Skeletal muscle tissue (tissue), 3 donors: ENCODE measurements at regions not wholly inside any gene's neighbourhood (a gene's known extent, or its start where the extent isn't known, plus 50 kb on each side); places are given as distances from the start of the nearest gene placed in this dataset.

Experiments used
- H3K27ac ChIP-seq: one replicate; pipeline ENCODE4 v1.7.0; 2013; ENCODE audit warnings: mild to moderate bottlenecking, low read depth, low read length, inconsistent platforms
- H3K27me3 ChIP-seq, 3 donors: one replicate each; pipeline ENCODE4 v1.7.0; 2013; ENCODE audit warnings: low read length in 3 of 3; ENCODE audit not compliant: control insufficient read depth in 3 of 3, insufficient read depth in 3 of 3
- H3K36me3 ChIP-seq, 3 donors: one replicate each; pipeline ENCODE4 v1.7.0; 2013; ENCODE audit warnings: low read length in 3 of 3; ENCODE audit not compliant: control insufficient read depth in 3 of 3, insufficient read depth in 3 of 3
- H3K4me1 ChIP-seq, 3 donors: one replicate each; pipeline ENCODE4 v1.7.0; 2013; ENCODE audit warnings: low read length in 3 of 3, mild to moderate bottlenecking in 3 of 3; ENCODE audit not compliant: control insufficient read depth in 3 of 3, insufficient read depth in 3 of 3
- H3K4me3 ChIP-seq, 3 donors: one replicate each; pipeline ENCODE4 v1.7.0; 2013; ENCODE audit warnings: low read length in 3 of 3
- H3K9ac ChIP-seq, 3 donors: one replicate each; pipeline ENCODE4 v1.7.0; 2013; ENCODE audit warnings: low read length in 3 of 3, mild to moderate bottlenecking in 3 of 3, moderate library complexity in 2 of 3, low read depth in 1 of 3
- H3K9me3 ChIP-seq, 3 donors: one replicate each; pipeline ENCODE4 v1.7.0; 2013; ENCODE audit warnings: low read length in 3 of 3; ENCODE audit not compliant: control insufficient read depth in 3 of 3
- donor health status: Osteomylitis.

DNA sequence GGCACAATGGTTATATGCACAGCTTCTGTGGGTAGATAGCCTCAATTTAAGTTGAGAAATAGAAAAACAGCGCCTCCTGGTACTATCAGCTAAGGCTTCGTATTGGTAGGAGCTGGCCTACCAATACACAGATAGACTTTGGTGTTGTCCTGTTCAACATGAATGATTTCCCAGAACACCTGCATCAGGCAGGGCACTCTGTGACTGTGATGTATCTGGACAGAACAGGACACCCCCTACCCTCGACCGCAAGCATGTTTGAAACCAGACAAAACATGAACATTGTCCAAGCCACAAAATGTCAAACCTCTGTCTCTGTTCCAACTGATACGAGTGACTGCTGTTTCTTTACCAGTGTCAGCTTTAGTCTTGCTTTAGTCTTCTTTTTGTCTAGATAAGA, 144.9 kb downstream of the HAPSTR1 start:
- no peak overlapping the region for H3K9ac ChIP-seq
- no peaks in the 10 kb centered on the region for H3K36me3 ChIP-seq
- H3K27ac ChIP-seq = no peak overlapping the region
- H3K27me3 ChIP-seq = no peaks in the 10 kb centered on the region
- H3K4me3 ChIP-seq = no peak overlapping the region
- peaks cover 0 to 3% (median 0%) of the 10 kb centered on the region in 3 donors for H3K9me3 ChIP-seq
- no peaks in the 10 kb centered on the region for H3K4me1 ChIP-seq

DNA sequence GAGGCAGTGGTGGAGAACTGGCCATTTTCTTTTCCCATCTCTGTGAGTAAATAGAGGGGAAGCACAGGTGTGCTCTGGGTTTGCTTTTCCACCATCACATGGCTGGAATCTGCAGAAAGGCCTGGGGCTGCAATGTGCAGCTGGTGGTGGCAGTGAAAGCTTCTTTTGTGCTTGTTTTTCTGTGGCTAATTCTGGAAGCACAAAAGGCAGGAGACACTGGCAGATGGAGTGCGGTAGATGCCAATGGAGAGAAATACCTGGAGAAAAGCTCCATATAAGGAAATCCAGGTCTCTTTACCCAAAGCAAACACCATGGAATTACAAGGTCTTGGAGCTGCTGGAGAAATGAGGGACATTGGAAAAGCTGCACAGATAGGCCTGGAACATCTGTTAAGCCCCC, 146.9 kb downstream of the HAPSTR1 start:
- Histone ChIP-seq H3K4me3 (no peak overlapping the region), H3K9me3 (peaks cover 0 to 3% (median 0%) of the 10 kb centered on the region in 3 donors), H3K36me3 (no peaks in the 10 kb centered on the region), H3K9ac (no peak overlapping the region), H3K27me3 (no peaks in the 10 kb centered on the region), H3K27ac (no peak overlapping the region), H3K4me1 (no peaks in the 10 kb centered on the region)

- Histone ChIP-seq H3K27me3 (no peaks in the 10 kb centered on the region), H3K9ac (no peak overlapping the region), H3K4me1 (no peaks in the 10 kb centered on the region), H3K36me3 (no peaks in the 10 kb centered on the region), H3K4me3 (no peak overlapping the region), H3K9me3 (peaks cover 0 to 3% (median 0%) of the 10 kb centered on the region in 3 donors), H3K27ac (no peak overlapping the region)
Observed at GRCh38 chr16:9241177-9241576, 149.7 kb downstream of the HAPSTR1 start.

DNA sequence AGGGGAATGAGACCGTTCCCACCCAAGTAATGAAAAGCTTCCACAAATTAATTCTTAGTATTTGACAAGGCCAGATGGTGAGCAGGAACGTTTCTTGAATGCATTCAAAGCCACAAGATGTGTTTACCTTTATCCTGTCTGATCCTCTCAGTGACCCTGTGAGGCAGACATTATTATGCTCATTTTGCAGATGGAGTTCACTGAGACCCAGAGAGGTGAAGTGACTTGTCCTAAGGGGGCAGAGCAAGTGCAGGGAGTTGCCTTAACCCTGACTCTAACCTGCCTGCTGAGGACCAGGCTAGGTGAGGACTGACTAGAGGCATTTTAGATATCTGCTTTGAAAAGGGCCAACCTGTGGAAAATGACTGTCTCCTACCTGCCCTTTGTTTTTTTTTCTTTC, 156.7 kb downstream of the HAPSTR1 start:
- Histone ChIP-seq H3K9ac (no peak overlapping the region), H3K27ac (no peak overlapping the region), H3K36me3 (no peaks in the 10 kb centered on the region), H3K9me3 (no peaks in the 10 kb centered on the region), H3K27me3 (no peaks in the 10 kb centered on the region), H3K4me3 (no peak overlapping the region), H3K4me1 (no peaks in the 10 kb centered on the region)

DNA sequence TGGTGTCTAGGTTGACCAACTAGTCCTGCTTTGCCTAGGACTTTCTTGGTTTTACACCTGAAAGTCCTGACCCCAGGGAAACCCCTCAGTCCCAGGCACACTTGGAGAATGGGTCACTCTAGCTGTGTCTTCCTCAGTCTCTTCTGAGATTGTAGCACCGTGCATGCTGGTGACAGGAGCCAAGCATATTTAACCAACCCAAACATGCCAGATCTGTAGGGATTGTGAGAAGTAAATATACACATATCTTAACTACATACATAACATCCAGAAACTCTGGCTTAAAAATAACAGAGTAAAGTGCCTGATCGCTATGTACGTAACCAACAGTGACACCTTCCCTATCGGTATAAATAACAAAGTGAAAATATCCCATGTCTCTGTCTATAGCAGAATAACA, 158.1 kb downstream of the HAPSTR1 start:
- Histone ChIP-seq H3K36me3 (no peaks in the 10 kb centered on the region), H3K4me3 (no peak overlapping the region), H3K4me1 (no peaks in the 10 kb centered on the region), H3K9ac (no peak overlapping the region), H3K27ac (no peak overlapping the region), H3K9me3 (no peaks in the 10 kb centered on the region), H3K27me3 (no peaks in the 10 kb centered on the region)

GRCh38 chr16:9251026-9251425, 159.6 kb downstream of the HAPSTR1 start:
- Histone ChIP-seq H3K4me1 (no peaks in the 10 kb centered on the region), H3K27me3 (peaks cover 0 to 1% (median 0%) of the 10 kb centered on the region in 3 donors), H3K9ac (no peak overlapping the region), H3K36me3 (no peaks in the 10 kb centered on the region), H3K27ac (no peak overlapping the region), H3K4me3 (no peak overlapping the region), H3K9me3 (peaks cover 0 to 4% (median 0%) of the 10 kb centered on the region in 3 donors)

DNA sequence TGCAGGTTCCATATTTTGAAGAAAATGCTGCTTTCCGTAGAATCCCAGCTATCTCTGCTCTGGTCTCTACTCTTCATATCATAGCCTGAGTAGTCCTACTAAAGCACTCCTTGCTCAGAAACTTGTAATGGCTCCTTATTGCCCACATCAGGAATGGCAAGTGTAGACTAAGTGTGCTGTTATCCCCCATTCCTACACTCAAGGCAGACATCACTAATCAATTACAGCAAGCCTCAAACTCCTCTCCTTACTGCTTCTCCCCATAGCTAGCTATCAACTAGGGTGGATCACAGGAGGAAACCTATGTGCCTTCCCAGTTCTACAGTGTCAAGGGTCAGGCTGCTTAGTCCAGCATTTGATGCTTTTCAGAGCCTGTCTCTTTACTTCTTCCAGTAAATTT, 163.4 kb downstream of the HAPSTR1 start:
- Histone ChIP-seq H3K9ac (no peak overlapping the region), H3K27me3 (peaks cover 0 to 12% (median 0%) of the 10 kb centered on the region in 3 donors), H3K4me3 (no peak overlapping the region), H3K27ac (no peak overlapping the region), H3K4me1 (no peaks in the 10 kb centered on the region), H3K9me3 (peaks cover 0 to 4% (median 0%) of the 10 kb centered on the region in 3 donors), H3K36me3 (no peaks in the 10 kb centered on the region)

- Histone ChIP-seq H3K9me3 (peaks cover 0 to 4% (median 0%) of the 10 kb centered on the region in 3 donors), H3K4me3 (no peak overlapping the region)
Observed at GRCh38 chr16:9256196-9256595, 164.8 kb downstream of the HAPSTR1 start.

DNA sequence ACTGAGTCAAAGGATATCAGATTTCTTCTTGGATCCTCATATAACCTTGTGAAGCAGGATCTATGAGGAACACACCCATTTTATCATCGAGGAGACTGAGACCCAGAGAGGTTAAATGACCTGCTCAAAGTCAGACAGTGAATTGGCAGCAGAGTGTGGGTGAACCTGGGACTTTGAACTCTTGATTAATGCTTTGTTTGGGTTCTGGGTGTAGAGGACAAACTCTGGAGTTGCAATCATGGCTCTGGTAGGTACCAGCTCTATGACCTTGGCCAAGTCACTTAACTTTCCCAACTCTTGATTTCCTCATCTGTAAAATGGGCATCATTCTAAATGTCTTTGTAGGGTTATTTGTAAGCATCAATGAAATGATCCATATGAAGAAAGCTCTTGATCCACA, 166.4 kb downstream of the HAPSTR1 start:
- H3K27me3 ChIP-seq = peaks cover 0 to 12% (median 0%) of the 10 kb centered on the region in 3 donors
- H3K4me3 ChIP-seq = no peak overlapping the region
- H3K9ac ChIP-seq = no peak overlapping the region
- no peaks in the 10 kb centered on the region for H3K36me3 ChIP-seq
- peaks cover 0 to 6% (median 3%) of the 10 kb centered on the region in 3 donors for H3K4me1 ChIP-seq
- H3K27ac ChIP-seq = no peak overlapping the region
- H3K9me3 ChIP-seq = peaks cover 0 to 4% (median 0%) of the 10 kb centered on the region in 3 donors

More at GRCh38 chr16:9256196-9256595, 164.8 kb downstream of the HAPSTR1 start:
- Histone ChIP-seq H3K4me1 (peaks cover 0 to 6% (median 3%) of the 10 kb centered on the region in 3 donors), H3K9ac (no peak overlapping the region), H3K27me3 (peaks cover 0 to 12% (median 0%) of the 10 kb centered on the region in 3 donors), H3K27ac (no peak overlapping the region), H3K36me3 (no peaks in the 10 kb centered on the region)

DNA sequence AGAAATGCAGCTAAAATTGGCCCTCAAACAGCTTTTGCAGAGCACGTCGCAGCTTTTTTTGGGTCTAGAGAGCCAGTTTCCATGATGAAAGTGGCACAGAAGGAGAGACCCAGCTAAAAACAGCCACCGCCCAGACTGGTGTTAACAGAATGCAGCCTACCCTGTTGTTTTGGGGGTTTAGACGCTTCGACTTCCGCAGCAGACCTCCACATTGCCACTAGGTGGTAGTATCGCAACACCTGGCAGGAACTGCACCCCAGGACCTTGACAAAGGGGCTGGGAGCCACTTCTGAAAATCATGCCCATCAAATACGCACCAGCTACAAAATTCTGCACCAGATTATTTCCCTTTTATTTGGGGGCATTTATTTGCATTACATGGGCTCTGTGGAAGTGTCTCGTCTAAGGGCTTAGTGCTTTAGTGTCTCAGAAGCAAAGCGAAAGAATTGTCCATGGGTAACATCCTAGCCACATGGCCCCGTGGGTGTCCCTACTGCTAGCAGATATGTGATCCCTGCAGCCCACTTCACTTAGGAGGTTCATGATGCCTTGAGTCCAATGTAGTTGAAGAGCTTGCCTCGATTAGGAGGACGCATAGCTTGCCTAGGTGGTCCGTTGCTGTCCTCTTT, 167.1 kb downstream of the HAPSTR1 start:
- peaks cover 0 to 6% (median 3%) of the 10 kb centered on the region in 3 donors for H3K4me1 ChIP-seq
- H3K36me3 ChIP-seq = no peaks in the 10 kb centered on the region
- no peak overlapping the region for H3K27ac ChIP-seq
- no peak overlapping the region for H3K4me3 ChIP-seq
- peaks cover 0 to 4% (median 0%) of the 10 kb centered on the region in 3 donors for H3K9me3 ChIP-seq
- peaks cover 0 to 12% (median 0%) of the 10 kb centered on the region in 3 donors for H3K27me3 ChIP-seq
- H3K9ac ChIP-seq = no peak overlapping the region
